ENCODE measurements at regions not wholly inside any gene's neighbourhood (a gene's known extent, or its start where the extent isn't known, plus 50 kb on each side); places are given as distances from the start of the nearest gene placed in this dataset.
"Not testable (repeated sequence)": the region's sequence is repeated elsewhere in the genome, so short reads cannot be mapped to it uniquely, and the experiment has no call there.

DNA sequence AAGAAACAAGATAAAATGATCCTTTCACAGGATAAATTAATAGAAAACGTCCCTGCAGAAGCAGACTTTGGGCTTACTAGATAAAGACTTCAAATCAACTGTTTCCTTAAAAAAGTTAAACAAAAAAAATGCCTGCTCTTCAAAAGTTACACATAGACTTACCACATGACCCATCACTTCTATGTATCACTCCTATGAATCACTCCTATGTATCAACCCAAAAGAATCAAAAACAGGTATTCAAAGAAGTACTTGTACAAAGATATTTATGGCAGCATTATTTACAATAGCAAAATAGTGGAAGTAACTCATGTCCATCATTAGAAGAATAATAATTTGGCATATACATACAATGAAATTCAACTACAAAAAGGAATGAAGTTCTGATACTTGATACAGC is 56.3 kb upstream of the PRDM9 start:
- DNase-seq (ENCODE audit: low spot score): peak; percentile 51

DNA sequence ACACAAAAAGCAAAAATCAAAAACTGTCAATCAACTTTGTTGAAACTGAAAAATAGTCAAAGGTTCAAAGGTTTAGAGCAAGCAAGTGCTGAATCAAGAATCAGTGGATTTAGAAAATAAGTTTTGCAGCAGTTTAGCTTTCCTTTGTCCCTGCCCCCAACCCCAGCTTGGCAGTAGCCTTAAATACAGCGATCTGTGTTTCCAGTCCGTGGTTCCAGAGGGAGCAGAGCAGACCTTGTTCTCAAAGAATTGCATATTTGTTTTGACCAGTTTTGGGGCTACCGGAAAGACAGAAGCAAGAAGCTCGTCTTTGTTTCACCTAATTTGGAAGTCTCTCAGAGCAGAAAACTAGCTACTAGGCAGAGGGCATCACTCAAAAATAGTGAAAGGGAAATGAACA is 57.2 kb upstream of the PRDM9 start:
- no peak for DNase-seq (ENCODE audit: low spot score)

DNA sequence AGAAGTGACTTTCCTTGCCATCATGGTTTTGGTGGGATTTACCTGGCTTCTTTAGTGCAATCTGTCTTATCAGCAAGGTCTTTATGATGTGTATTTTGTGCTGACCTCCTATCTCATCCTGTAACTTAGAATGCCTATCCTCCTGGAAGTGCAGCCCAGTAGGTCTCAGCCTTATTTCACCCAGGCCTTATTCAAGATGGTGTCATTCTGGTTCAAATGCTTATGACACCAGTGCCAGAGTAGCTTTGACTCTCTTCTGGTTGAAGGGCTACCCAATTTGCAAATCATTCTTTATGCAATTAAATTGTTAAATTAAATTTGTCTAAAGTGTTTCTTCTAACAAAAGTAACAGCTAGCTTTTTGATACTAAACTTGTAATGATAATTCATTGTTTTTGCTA is 58.8 kb upstream of the PRDM9 start:
- no peak for DNase-seq (ENCODE audit: low spot score)

DNA sequence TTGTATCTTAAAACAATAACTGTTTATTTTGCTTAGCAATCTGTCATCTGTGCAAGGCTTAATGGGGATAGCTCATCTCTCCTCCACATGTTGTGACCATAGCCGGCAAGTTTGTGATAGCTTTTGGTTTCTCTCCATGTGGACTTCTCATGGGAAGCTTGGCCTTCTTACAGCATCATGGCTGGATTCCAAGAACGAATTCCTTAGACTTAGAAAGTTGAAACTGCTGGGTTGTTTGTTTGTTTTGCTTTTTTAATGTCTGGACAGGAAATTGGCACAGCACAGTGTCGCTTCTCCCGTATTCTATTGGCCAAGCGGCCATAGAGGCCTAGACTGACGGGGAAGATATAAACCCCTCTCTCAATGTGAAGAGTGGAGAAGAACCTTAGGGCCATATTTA is 61.0 kb upstream of the PRDM9 start:
- no peak for DNase-seq (ENCODE audit: low spot score)

DNA sequence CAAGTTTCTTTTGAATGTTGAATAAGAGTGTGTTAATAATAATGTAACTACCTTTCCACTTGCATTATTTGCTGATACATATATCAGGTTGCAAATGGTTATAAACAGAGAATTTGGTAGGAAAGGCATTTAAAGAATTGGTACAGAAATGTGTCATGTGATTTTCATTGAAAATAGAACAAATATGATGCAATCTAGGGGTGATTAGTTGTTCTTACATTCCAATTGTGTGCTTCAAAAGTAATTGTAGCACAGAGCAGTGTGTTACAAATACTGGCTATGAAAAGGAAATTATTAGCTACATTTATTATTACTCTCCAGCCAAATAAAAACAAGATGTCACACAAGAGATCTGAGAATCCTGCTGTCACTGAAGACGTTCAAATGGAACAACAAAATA is 61.8 kb upstream of the PRDM9 start:
- DNase-seq (ENCODE audit: low spot score): no peak

DNA sequence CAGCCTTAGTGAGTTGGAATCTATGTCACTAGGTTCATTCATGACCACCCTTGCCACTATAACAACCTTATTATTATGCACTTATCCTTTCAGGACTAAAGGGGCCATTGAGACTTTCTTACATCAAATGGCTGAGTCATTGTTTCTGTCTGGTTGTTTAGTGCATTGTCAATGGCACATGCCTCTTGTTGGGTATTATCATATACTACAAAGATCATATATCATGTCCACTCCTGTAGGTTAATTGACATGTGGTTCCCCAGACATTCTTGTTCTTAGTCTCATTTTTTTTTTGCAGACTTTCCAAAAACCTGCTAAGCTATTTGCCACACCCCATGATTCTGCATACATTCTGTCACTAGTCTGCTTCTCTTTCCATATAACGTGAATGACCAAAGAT is 66.7 kb upstream of the PRDM9 start:
- no peak for DNase-seq (ENCODE audit: low spot score)

DNA sequence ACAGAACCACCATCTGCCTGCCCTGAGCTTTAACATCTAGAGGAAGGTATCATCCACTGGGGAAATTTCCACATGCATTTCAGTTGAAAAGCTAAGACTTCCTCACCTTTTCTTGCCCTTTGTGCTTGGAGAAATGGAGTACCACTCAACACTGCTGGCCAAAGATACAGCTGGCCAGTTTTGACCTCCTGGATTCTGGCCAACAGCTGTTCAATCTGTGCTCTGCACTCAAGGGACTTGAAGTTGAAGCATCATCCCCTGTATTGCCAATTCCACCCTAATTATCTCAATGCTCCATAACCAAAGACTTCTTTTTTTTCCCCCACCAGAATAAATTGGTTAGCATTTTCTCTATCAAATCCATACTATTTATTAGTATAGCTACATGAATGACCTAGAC is 70.4 kb upstream of the PRDM9 start:
- no peak for DNase-seq (ENCODE audit: low spot score)

DNA sequence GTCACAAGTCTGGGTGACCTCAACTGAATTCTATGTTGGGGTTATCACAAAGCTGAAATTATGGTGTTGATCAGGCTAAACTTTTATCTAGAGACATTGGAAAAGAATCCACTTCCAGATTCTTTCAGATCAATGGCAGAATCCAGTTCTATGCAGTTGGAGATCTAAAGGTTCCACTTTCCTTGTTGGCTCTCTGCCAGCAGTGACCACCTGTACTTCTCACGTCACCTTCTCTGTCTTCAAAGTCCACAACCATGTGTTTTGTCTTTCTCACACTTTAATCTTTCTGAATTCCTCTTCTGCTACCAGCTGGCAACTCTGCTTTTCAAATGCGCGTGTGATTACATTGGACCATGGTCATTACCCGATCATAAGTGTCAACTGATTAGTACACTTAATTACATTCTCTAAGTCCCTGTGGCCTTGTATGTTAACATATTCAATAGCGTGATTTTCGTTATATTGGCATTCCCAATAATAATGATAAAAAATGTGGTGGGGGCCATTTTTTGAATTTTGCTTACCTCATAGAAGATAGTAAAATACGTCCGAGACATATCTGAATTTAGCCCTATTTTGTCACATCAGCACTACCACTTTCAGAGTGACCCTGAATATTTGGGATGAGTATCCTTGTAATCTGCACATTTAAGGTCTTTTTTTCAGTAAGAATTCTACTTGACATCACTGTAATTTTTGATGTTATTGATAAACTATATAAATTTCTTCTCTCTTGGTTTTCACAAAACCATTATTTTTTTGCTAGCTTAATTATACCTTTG is 73.7 kb upstream of the PRDM9 start:
- no peak for DNase-seq (ENCODE audit: low spot score)

DNA sequence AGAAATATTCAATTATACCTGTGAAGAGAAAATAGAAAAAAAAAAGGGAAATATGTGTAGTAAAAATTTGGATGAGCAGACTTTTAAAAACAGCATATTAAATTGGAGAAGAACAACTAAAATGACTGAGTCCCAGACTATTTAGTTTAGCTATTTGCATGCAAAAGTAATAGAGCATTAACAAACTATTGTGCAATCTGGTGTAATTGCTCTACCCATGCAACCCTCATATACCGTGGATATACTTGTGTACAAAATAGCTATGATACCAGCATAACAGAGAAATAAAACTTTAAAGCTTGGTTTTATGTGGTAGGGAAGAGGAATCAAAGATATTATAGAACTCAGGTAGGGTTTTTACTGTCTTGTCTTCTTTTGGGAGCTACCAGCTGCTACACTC is 78.7 kb upstream of the PRDM9 start:
- DNase-seq (ENCODE audit: low spot score): no peak

DNA sequence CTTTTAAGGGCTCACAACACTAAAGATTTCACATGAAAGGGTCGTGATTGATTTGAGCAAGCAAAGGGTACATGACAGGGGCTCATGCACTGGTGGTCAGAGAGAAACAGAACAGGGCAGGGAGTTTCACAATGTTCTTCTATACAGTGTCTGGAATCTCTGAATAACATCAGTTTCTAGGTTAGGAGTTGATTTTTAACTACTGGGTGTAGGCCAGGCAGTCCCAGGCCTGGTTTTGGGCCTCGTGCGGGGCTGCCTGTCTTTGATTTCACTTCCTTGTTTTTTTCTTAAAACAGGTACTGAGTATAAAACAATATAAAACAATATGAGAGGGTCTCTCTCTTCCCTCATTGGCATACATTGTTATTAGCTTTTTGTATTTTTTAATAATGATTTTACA is 87.2 kb upstream of the PRDM9 start:
- not testable (repeated sequence) for DNase-seq (ENCODE audit: low spot score)

DNA sequence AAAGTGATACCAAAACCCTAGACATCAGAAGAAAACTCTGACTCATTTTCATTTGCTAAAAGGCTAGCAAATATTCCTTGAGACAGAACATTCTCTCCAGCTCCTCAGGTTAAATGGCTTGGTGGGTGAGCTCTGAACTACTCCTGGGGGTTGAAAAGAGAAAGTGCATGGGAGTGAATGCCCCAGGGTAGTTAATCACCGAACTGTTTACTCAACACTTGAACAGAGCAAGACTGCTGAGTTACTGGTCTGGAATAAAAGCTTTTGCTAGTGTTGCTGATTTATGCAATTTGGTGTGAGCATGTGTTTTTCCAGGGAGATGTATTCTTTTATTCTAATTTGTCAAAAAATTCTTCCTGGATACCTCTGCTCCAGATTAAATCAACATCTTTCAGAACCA is 88.3 kb upstream of the PRDM9 start:
- DNase-seq (ENCODE audit: low spot score): no peak

DNA sequence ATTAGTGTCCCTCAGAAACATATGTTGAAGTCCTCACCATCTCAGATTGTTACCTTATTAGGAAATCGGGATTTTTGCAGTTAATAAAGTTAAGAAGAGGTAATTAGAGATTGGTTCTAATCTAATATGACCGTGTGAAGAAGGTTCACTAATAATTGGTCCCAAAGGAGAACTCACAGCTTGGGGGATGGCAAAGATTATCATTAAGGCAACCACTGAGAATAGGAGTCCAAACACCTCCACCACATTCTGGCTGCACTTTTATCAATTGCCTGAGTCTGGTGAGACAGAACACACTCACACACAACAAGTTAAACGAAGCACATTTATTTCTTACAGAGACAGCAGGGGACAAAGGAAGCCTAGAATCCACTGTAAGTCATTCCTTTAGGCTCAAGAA is 94.9 kb upstream of the PRDM9 start:
- DNase-seq (ENCODE audit: low spot score): no peak

DNA sequence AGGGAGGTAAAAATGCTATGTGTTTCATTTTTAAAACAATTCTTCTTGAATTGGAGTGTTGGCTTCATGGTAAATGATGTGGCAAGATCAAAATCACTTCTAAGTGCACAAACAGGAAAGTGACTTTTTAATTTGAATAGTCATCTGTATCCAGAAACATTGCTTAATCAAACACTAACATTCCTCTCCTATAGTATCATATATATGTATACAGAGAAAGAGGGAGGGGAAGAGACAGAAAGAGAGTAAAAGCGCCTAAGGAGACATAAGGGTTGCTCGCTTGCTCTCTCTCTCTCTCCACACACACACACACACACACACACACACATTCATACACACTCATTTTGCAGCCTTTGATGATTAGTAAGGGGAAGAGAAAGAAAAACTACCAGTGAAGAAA is 95.4 kb upstream of the PRDM9 start:
- peak; percentile 3 for DNase-seq (ENCODE audit: low spot score)

DNA sequence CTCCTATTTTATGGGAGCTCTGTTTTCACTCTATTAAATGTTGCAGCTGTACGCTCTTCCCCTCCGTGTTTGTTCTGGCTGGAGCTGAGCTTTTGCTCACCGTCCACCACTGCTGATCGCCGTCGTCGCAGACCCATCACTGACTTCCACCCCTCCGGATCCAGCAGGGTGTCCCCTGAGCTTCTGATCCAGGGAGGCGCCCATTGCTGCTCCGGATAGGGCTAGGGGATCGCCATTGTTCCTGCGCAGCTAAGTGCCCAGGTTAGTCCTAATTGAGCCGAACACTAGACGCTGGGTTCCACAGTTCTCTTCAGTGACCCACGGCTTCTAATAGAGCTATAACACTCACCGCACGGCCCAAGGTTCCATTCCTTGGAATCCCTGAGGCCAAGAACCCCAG is 96.2 kb upstream of the PRDM9 start:
- DNase-seq (ENCODE audit: low spot score): no peak

DNA sequence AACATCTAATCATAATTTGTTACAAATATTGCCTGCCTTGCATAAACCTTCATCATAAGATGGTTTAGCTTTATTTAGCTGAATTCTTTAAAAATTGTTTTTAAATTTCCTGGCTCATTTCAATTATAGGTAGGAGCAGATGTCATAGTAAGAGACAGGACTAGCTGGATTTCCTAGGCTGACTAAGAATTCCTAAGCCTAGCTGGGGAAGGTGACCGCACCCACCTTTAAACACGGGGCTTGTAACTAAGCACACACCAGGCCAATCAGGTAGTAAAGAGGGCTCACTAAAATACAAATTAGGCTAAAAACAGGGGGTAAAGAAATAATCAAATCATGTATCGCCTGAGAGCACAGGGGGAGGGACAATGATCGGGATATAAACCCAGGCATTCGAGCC is 96.6 kb upstream of the PRDM9 start:
- DNase-seq (ENCODE audit: low spot score): not testable (repeated sequence)

DNA sequence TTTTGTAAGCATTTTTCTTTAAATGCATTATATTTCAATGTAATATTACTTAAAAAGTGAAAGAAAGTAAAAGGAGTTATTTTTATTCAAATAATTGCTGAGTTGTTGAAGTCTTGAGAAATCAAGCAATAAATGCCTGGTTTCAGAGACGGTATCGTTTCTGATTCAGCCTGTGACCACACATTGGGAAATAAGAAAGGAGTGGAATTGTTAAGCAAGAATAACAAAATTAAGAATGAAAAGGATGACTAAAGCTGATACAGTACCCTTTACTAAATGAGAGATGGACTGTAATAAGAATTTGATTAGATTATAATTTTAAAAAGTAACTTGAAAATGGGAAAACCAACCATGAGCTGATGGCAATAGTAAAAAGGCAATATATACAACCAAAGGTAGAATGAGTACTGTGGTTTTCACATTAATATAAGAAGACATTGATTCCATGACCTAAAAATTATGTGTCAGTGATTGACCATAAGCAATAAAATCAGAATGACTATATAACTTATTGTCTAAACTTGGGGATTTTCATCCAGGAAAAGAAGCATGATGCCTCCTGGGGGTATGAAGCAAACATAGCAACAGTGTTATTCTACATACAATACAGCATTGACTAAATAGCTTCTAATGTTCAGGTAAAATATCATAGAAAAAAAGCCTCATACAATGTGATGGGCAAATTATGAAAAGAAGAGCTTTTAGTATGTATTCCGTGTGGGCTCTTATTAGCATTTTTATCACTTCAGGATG is 101.9 kb upstream of the PRDM9 start:
- DNase-seq (ENCODE audit: low spot score): no peak

DNA sequence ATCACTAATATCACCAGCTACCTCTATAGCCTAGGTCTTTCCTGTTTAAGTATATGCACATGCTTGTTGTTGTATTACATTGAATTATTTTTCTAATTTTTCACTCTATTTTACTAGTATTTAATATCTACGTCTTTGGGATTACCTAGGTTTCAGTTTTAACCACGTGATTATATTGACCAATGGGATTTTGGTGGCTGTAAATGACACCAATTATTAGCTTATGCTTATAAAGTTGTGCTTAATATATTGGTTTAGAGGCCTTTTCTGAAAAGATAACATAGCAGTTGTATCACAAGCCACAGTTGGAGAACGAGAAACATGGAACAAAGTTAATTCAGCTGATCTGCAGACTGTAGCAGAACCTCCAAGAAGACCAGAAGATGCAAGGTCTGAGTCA is 104.8 kb upstream of the PRDM9 start:
- no peak for DNase-seq (ENCODE audit: low spot score)

DNA sequence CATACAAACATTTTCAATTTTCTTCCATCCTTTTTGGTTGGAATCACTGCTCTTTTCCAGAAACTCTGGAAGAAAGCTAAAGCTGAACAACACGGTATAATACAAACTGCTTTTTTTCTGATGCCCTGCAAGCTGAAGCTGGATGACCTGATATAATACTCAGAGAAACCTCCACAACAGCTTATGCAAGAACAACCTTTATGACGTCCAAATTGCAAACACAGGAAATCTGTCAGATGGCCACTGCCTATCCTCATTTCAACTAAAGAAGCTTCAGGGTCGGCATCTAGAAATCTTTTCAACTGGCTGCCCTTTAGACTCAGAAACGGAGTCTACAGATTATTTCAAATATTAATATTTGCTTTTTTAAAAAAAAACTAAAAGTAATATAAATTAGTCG is 106.5 kb upstream of the PRDM9 start:
- no peak for DNase-seq (ENCODE audit: low spot score)

DNA sequence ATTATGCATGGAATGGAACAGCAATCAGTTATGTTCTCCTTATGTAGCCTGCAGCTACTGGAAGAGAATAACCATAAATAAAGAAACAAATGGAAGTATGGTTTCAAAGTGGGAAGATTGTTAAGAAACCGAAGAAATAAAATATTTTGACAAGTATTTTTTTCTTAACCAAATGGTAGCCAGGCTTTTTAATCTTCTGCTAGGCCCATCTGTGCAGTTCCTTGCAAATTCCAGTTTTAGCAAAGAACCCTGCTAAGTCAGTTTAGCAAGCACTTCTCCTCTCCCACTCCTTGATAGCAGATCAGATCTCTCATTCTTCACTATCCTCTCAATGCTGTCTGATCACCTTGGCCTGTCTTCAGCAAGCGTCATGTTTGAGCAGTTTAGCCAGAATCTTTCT is 111.1 kb upstream of the PRDM9 start:
- DNase-seq (ENCODE audit: low spot score): no peak

DNA sequence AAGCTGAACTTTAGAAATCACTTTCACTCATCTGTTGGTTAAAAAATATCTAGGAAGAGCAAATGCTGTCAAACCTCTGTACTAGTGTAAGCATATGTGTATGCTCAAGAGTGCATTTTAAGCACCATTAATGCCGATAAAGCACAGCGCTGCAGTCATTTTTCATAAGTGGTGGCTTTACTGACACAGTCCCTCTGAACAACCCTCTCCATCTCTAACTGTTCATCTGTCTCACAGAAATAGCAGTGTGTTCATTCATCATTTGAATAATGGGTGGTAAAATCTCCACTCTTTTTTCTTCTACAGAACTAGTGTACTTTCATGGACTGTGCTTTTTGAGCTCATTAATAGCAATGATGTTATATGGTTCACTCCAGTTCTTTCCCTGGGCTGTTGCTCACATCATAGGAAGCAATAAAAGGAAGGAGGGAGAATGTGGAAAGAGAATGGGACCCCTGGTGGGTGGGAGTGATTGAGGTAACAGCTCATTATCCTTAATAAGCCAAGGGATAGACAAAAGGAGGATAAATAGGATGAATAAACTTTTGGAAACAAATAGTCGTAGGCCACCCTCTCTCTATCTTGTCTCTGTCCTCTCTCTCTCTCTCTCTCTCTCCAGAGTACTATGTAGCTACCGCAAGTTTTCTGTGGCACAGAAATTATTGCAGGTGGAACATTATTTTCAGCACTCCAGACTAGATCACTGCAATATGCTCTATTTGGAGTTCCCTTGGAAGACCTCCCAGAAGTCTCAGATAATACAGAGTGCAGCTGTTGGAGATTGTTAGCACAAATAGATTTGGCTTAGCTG is 117.9 kb upstream of the PRDM9 start:
- no peak for DNase-seq (ENCODE audit: low spot score)

DNA sequence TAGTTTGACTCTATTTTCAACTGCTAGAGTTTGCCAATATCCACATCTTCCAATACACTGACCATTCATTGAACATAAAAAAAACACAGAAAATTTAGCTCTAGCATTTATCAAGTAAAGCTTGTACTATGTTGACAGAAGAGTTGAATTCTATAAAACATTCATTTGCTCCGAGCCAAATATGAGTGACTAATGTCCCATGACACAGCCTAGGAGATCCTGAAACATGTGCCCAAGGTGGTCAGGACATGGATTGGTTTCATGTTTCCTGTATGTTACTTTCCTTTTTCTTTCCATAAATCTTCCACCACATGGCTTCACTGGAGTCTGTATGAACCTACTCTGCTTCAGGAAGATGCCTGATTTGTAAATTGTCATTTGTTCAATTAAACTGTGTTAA is 122.4 kb upstream of the PRDM9 start:
- no peak for DNase-seq (ENCODE audit: low spot score)

DNA sequence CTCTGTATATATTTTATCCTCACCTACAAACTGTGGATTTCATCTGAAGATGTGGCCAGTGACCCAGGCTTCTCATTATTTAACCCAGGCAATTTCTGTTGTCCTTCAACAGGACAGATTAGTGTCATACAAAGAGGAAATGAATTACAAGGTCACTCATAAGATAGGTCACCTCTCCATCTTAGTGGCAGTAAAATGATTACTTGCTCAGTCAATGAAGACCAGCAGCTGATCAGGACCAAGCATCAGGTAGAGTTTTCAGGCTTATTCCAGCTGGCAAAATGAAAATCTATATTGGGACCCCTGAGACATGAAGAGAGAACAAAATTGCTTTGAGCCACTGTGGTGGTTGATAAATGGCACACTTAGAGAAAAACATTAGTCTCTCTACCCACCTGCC is 135.2 kb upstream of the PRDM9 start:
- no peak for DNase-seq (ENCODE audit: low spot score)

DNA sequence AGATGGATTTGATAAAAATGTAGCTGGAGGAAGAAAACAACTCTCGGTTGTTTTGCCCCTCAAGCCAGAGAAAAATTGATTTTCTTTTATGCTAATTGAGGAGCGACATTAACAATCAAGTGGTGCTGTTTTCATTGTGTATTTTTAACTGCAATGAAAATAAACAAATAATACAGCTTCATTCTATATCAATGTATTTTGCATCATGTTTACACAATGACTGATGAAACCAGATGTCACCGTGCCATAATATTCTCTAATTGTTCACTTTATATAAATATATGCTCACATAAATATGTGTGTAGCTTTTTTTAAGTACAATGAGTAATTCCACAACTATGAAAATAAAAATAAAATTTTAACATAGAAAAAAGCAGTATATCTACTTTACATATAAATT is 139.0 kb upstream of the PRDM9 start:
- no peak for DNase-seq (ENCODE audit: low spot score)

Measured in RKO (cell line).